Ecto neural progenitor cell (in vitro differentiated cells): ENCODE measurements at regions not wholly inside any gene's neighbourhood (a gene's known extent, or its start where the extent isn't known, plus 50 kb on each side); places are given as distances from the start of the nearest gene placed in this dataset.
"Not testable (repeated sequence)": the region's sequence is repeated elsewhere in the genome, so short reads cannot be mapped to it uniquely, and the experiment has no call there.

ENCODE experiments used
- DNase-seq: peaks from one replicate; pipeline ENCODE4 v3.0.0-alpha.2; 2018; ENCODE audit warnings: low spot score

GRCh38 chr5:166618526-166618925, 1672.9 kb upstream of the WWC1 start:
- peak; percentile 56 for DNase-seq

DNA sequence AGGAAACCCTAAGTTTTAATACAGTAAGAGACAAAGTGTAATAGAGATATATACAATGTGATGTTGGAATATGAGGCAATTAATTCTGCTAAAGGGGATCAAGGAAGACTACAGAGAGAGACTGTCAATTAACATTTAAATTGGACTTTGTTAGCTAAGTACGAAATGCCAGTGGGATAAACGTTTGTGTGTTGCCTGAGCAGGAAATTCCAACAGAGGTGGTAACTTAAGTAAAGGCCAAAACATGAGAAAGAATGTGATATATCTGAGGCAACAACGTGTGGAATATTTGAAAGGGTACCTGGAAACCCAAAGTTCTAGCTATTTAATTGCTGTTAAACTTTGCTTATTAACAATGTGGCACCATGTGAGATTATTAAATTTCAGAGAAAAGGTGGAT, 1666.9 kb upstream of the WWC1 start:
- DNase-seq = no peak

DNA sequence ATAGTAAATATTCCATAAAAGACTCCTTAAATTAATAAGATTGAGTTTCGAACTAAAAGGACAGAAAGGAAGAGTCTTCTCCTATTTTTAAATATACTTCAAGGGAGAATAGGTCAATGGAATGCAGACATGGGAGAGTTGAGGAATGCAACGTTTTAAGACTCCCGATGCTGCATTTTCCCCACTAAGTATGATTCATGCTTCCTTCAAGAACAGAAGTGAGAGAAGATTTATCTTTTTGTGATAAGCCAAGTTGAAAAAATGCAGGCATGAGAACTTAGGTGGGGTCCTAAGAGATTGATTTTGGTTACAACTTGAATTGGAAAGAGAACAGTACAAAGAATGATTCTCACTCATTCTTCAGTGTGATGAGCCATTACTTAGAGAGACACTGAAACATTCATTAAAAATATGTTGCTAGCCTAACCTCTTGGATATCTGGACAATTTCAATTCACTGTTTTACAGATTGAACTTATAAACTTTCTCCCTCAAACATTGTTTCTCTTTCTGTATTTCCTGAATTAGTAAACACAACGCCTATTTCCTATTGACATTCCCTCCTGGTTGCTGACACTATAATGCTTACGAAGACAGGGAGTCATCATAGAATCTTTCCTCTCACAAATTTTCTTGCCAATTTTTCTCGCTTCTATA, 1666.1 kb upstream of the WWC1 start:
- no peak for DNase-seq

DNA sequence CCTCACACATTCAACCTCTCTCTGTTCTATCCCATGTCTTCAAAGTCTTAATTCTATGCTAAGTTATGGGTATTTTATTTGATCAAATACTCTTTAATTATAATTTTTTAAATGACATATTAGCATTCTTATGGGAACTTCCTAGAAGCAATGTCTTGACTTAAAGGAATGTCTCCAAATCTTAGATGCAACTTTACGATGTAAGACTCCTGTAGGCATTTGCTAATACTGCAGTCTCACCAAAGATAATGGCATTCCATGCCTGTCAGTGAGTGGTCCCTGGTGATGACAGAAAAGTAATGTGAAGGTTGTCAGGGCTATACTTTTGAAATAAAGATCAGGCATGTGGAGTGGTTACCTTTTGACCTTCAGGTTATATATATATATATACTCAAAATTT, 1654.2 kb upstream of the WWC1 start:
- no peak for DNase-seq

DNA sequence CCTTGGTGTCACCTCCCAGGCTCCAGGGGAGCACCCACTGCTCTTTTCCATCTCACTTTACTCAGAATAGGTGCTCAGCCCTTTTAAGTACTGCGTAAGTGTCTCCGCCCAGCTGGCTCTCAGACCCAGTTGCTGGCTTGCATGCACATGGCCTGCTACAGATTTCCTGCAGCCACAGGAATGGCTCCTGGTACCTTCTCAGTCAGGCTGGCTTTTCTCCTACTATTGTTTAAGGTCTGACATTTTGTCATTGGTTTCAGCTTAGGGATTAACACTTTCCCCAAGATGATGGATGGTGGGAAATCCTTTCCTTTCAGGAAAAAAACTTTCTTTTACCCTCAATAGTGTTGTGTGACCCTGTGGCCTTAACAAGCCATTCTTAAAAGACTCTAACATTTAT, 1652.3 kb upstream of the WWC1 start:
- peak; percentile 44 for DNase-seq

- not testable (repeated sequence) for DNase-seq
Observed at GRCh38 chr5:166640136-166640535, 1651.3 kb upstream of the WWC1 start.

GRCh38 chr5:166648736-166649135, 1642.7 kb upstream of the WWC1 start:
- DNase-seq = no peak

- DNase-seq = no peak
Observed at GRCh38 chr5:166649676-166650075, 1641.8 kb upstream of the WWC1 start.

DNA sequence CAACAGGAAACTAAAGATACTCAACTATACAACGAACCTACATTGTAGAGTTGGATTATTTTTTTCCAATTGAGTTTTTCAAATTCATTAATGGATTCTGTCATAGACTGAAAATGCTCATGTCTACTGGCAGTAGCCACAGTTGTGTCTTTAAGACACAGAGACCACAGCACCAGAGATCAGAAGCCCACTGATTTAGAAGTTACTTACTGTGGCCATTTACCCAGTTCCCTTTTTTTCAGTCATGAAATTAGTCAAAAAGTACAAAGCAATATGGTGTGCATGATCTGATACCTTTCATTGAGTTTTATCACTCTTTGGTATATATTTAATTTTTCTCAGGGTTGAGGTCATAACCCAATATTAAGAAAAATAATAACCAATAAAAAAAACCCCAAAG, 1640.2 kb upstream of the WWC1 start:
- no peak for DNase-seq

DNA sequence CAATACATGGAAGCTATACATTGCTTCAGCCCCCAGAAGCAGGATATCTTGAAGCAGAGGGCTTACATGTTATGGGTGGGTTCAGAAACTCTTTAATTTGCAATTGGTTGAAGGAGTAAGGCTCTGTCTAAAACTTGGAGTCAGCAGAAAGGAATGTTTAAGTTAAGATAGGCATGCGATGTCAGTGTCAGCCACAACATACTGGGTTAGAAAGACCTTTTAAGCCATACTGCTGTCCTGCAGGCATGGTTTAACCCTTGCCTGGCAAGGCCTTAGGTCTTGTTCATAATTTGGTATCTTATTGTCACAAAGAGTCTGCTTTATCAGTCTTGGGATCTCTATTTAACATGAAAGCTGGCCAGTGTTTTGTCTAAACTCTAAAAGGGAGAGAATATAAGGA, 1619.6 kb upstream of the WWC1 start:
- no peak for DNase-seq

DNA sequence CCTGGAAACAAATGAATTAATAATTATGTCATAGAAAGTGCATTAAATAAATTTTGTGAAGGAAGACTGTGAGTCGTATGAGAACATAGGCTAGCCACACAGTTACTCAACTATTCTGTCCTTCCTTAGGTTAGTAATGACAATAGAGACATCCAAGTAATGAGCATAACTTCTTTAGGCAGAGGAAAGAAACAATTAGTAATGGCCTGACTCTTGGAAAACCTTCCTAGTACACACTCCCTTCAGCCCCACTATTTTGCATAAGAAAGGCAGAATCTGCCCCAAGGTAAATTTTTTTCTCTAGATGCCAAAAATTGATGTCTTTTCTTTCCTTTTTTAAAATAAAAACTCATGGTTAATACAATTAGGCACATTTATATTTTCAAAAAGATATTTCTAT, 1619.0 kb upstream of the WWC1 start:
- no peak for DNase-seq

DNA sequence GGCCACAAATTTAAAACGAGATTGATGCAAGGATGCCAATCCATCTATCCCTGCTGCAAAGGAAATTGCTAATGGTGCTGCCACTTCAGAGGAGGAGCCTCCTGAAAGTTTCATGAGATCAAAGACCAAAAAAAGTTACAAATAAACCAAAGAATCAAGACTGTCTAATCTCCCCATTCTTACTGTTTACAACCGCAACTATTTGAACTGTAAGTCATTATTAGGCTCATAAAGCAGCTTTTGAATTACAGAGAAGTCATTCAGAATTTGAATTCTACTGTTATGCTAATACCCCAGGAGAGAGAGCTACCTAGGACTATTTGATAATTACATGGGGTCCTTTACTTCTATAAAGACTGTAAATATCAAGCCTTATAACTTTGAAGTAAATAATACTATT, 1613.6 kb upstream of the WWC1 start:
- DNase-seq = no peak

GRCh38 chr5:166679331-166679730, 1612.1 kb upstream of the WWC1 start:
- no peak for DNase-seq

DNA sequence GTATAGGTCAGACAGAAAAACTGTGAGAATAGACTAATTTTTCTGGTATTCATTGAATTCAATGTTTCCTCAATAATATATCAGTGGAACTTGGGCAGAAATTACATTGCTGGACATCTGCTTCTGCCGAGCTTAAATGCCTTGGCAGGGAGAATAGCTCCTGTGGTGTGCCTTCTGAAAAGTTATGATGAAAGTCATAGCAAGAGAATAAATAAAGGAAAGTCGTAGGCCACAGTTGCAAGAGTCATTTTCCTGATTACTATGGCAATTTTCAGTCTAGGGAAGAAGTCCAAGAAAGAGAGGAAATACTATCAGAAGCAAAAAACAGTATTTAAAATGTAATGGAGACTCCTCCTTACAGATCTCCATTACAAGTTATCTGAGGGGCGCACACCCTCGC, 1596.1 kb upstream of the WWC1 start:
- no peak for DNase-seq

DNA sequence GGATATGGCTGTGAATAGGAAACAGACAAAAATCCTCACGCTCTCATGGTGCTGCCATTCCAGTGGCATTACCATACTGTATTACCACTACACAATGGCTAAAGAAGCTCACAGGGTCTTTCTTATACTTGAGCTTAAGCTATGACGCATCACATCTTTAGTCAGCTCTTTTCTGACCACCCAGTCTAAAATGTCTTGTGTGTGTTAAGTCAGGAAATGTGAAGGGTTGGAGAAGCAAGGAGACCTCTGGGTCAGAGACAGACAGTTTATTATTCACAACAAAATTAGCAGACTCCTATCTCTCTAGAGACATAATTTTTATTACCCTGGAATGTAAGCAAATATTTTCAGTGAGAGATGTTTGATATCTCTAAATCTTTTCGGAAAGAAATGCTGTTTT, 1583.2 kb upstream of the WWC1 start:
- DNase-seq = no peak

- no peak for DNase-seq
Observed at GRCh38 chr5:166709691-166710090, 1581.8 kb upstream of the WWC1 start.

- no peak for DNase-seq
Observed at GRCh38 chr5:166710271-166710670, 1581.2 kb upstream of the WWC1 start.

DNA sequence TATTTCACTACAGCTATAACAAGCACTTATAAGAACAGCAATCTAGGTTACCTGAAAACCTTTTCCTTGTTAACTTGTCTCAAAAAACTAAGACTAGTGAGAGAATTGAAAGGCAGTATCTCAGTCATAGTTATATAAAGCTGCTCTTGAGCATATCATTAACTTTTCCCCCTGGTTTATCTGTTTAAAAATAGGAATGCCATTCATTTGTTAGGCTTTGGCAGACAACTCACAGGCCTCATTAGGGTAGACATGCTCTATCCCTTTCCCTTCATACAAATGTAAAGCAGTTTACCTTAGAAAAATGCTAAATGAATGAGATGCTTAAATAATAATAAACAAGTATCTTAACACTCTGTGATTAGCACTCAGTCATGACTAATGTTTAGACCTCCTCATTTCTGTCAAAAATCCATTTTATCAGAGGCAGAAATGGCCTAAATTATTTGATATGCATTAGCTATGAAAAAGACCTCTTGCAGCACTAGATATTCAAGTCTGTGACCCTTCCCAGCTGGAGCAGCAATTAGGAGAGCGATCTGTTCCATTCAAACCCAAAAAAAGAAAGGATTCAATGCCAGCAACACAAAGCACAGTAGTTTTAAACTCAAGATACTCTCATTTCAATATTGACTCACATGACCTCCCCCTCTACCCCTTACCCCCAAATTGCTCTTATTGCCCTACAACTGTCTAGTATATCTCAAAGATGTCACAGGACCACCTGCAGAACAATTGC, 1578.8 kb upstream of the WWC1 start:
- DNase-seq = no peak

GRCh38 chr5:166713295-166713694, 1578.2 kb upstream of the WWC1 start:
- DNase-seq = no peak

DNA sequence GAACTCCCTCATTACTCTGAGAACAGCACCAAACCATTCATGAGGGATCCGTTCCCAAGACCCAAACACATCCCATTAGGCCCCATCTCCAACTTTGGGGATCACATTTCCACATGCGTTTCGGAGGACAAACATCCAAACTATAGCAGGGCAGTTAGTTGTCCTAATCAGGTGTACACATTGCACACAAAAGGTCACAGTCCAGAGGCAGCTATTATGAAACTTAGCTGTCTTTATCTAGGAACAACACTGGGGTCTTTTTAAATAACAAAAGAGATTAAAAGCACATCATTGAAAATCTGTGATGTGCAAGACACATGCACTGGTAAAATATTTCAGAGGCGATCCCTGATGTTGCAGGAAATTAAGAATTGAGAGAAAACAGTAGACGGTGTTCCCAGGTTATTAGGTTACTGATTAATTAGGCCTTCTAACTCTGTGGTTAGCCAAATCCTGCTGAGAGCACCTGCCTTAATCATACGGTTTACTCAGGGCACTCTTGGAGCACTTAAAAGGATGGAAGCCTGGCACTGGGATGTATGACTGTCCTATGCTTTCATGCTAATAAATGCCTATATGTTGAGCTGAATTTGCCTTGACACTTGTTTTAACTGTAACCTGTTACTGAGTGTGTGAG, 1574.5 kb upstream of the WWC1 start:
- DNase-seq = no peak

DNA sequence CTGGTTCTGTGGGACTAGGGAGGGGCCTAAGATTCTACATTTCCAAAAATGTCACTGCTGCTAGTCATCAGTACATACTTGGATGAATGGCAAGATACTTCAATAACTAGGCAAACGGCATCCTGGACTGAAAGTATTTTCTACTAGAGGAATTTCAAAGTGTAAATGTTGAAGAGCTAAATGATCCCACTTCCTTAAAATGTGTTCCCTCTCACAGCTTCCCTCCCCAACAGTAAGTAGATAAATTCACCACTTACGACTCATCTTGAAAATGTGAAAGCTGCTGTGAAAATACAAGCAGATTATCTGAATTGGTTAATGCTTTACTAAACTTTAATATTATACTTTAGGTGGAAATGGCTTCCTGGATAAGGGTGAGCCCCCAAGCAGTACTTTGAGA, 1571.5 kb upstream of the WWC1 start:
- DNase-seq = no peak

- DNase-seq = no peak
Observed at GRCh38 chr5:166722939-166723338, 1568.5 kb upstream of the WWC1 start.

DNA sequence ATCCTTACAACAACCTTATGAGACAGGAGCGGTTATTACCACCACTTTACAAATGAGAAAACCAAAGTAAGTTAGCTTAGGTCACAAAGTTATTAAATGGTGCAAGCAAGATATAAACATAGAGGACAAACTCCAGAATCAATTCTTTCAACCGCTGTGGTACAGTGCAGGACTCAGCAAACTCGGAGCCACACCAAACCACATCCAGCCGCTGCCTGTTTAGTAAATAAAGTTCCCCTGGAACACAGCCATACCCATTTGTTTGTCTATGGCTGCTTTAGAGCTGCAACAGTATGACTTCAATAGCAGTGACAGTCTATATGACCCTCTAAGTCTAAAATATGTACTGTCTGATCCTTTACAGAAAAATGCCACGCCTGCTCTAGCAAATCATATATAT, 1567.2 kb upstream of the WWC1 start:
- no peak for DNase-seq

DNA sequence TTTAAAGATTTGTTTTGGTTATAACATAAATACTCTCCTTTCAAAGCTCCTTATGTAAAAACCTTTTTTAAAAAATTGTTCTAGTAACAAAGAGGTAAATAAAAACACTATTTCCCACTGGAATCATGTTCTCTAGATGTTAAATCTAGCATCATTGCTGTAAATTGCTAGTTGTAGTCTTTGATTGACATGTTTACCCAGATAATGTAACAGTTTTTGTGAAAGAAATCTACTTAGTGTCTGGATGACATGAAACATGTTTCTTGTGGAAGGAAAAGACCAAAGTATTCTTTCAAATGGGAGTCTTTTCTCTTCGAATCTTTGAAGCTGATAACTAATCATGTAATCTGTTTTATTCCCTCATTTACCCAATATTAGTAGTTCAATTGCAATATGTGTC, 1565.9 kb upstream of the WWC1 start:
- DNase-seq = no peak
